NCI-H748 (cell line): ENCODE measurements at regions not wholly inside any gene's neighbourhood (a gene's known extent, or its start where the extent isn't known, plus 50 kb on each side); places are given as distances from the start of the nearest gene placed in this dataset.

Source experiments
- DNase-seq: peaks from one replicate; lab custom pipeline; 2025; ENCODE audit not compliant: unreplicated experiment; lab: John Stamatoyannopoulos, UW

DNA sequence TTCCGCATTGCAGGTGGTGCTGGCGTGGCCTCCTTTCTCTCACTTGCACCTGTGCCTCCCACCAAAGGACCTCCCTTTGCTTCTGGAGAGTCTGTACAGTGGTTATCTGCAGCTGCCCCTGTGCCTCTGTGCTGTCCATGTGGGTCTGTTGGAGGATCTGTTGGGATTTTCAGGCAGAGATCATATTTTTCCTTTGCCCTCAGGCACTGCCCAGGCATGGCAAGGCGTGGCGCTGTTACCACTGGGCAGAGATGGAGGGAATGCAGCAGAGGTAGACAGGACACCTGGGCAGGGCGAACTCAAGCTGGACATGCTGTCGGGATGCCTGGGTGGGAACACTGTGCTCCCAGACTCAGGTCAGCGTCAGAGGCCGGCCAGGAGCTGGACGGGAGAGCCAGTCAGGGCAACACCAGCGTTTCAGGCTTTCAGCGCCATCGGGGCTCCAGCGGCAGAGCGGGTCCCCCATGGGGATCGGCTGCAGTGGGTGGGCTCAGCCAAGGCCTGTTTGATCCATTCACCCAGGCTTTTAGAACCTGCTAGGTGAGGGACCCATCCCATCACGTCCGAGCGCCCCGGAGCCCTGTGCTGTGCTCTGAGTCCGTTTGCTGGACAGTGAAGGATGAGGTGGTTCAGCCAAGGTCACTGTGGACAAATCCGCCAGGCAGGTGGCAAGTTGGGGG is 718.9 kb downstream of the BRD1 start:
- no peak for DNase-seq

DNA sequence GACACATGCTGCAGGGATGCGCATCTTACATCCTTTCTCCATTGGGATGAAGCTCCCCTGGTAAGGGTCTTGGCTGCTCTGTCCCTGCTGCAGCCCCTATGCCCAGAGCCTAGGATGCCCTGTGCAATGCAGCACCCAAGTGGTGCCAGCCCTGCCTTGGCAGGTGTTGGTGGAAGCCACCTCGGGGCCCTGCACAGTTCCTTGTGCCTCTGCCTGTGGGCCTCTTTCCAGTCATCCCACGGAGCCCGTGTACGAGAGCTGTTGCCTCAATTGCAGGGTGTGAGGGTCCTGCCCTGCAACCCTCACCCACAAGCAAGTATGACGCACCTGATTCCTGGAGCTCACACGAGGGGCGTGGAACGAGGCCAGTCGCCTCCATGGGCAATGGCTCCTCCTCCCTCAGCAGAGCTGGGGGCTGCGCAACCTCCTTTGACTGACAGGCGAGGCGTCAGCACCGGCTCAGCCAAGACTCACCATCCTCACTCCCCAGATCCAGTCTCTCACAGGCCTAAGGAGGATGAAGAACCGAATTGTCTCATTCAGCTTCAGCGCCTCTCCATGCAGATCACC is 719.6 kb downstream of the BRD1 start:
- DNase-seq = no peak

DNA sequence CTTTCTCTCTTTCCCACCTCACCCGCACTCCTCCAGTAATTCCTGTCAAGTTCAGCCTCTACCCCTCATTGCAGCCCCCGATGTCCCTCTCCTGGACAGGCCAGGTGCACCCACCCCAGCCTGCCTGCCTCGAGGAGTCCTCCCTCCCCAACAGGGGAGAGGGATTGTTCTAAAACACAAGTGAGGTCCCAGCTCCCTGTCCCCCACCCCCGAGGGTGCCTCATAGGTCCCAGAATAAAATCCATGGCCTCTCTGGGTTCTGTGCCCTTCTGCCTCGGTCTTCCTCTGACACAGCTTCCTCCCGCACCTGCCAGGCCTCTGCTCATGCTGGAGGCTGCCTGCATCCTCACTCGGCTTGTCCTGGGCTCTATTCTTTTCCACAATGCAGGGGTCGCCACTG is 720.1 kb downstream of the BRD1 start:
- no peak for DNase-seq

DNA sequence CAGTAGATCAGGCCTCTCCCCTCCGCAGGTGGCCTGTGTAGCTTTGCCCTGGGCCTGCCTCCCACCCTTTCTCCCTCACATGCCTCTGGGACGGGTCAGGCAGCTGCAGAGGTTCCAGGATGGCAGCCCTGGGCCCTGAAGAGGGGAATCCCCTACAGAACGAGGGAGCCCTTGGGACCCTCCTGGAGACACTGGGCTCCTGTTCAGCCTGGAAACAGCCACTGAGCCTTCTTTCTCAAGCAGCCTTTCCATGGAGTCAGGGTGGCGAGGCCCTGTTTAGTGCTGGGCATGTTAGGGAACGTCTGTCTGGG is 720.9 kb downstream of the BRD1 start:
- DNase-seq = no peak

DNA sequence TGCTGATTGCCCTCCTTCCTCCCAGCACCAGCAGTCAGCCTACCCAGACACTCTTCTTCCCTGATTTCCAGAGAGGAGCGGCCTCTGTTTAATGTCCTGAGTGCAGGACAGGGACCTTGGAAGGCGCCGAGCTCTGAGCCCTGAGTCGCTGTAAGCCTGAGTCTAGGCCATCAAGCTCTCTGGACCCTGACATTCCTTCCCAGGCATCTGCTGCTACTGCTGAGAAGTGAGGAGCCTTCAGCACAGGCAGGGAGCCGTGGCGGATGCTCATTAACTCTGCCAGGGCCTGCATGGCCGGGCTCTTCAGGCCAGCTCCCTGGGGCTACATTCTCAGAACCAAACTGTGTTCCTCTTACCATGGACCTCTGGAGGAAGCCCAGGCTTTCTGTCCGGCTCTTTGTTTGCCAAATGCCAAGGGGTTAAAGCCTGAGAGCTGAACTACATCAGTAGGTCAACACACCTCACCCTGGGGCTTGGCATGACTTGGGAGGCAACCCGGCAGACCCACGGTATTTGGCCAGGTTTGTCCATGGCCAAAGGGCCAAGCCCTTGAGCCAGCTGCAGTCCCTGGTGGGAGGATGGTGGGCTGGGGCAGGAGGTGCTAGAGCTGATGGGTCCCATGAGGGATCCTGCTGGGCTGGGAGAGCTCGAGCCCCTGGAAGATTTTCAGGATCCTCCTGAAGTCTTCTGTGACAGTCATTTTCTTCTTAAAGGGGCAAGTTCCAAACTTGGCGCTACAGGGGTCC is 721.4 kb downstream of the BRD1 start:
- no peak for DNase-seq

DNA sequence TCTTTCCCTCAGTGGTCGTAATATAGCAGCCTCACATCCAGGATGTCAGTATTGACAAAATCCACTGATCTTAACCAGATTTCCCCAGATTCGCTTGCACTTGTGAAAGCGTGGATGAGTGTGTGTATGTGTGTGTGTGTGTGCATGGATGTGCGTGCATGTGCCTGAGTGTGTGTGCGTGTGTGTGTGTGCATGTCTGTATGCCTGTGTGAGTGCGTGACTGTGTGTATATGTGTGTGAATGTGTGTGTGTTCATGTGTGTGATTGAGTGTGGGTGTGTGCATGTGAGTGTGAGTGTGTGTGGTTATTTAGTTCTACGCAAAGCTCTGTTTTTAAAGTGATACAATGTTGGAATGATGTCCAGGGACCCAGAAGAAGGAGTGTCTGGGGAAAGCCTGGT is 723.2 kb downstream of the BRD1 start:
- peak; percentile 51 for DNase-seq

DNA sequence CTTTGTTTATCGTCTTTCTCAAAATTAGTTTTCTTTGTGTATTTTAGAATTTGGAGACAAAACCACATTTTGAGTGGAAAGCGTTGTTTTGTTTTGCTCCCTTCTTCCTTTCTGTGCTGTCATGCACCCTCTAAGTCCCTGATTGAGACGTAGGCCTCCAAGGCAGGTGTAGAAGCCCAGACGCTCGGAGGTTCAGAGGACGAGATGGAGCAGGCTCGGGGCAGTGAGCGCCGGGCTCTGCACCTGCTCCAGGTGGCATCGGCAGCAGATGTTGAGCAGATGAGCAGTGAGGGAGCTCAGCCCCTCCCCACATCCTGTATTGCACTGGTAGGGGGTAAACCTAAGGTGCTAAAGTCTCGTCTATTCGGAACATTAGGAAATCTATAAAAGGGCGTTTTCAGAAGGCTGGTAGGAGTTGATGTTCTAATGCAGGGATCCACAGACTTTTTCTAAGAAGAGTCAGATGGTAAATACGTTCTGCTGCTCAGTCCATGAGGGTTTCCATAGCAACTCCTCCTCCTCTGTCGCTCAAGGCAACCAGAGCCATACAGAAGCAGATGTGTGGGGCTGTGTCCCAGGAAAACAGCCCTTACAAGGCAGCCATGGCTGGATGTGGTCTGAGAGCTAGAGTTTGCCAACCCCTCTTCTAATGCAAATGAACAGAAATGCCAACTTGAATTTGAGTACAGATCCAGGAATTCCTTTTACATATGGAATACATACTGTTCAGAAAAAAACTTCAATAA is 724.2 kb downstream of the BRD1 start:
- peak; percentile 99 for DNase-seq

DNA sequence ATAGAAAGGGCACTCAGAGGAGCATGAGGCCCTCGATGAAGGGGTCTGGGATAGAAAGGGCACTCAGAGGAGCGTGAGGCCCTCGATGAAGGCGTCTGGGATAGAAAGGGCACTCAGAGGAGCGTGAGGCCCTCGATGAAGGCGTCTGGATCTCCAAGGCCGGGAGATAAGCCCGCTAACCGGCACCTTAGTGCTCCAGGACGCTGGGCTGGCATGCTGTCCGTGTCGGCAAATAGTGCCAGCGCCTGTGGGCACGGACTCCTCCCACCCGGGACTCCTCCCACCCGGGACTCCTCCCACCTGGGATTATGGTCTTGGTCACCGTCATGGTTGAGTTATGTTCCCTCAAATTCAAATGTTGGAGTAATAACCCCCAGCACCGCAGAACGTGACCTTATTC is 725.3 kb downstream of the BRD1 start:
- DNase-seq = no peak

DNA sequence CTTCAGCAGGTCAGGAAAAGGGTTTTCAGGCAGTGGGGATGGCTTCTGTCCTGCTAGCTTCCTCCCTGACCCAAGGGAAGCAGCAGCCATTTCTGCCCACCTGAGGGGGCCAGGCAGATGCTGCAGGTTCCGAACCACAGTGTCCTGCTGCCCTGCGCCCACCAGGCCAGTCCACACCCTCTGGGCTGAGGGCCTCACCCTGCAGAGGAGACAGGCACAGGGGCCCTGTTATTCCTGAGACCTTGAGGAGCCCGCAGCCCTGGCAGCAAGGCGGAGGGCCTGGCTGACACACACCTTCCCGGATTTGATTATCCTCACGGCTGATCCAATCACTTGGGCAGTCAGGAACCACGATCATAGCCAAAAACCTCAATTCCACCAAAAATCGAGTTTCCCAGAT is 725.8 kb downstream of the BRD1 start:
- no peak for DNase-seq

DNA sequence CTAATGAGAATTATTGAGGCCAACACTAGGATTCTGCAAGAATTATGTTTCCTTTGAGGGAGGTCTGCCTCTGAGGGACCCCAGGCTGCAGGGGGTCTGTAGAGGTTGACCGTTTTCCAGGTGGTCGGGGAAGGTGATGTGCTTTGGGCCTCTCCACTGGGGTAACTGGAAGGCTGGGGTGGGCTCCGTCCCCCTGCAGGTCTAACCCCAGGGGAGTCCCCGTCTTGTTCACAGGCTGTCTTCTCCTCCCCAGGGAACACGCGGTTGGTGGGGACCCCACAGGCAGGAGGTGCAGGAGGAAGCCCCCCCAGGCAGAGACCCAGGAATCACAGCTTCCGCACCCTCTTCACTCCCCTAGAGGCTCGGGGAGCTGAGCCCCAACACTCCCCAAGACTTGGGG is 726.4 kb downstream of the BRD1 start:
- no peak for DNase-seq

DNA sequence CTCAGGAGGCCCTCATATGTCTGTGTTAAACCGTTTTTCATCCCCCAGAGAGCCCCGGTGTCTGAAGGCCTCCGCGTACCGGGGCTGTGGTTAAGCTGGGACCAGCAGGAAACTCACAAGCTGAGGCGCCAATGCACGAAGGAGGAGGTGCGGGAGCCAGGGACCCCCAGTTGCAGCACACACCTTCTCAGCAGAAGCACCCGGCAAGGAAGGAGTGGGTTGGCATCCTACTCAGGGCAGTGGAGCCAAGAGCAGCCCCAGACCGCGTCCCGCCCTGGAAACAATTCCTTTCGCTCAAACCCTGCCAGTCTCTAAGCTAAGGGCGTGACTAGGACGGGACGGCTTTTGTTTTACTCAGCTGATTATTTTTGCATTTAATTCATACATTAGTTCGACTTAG is 726.9 kb downstream of the BRD1 start:
- no peak for DNase-seq

DNA sequence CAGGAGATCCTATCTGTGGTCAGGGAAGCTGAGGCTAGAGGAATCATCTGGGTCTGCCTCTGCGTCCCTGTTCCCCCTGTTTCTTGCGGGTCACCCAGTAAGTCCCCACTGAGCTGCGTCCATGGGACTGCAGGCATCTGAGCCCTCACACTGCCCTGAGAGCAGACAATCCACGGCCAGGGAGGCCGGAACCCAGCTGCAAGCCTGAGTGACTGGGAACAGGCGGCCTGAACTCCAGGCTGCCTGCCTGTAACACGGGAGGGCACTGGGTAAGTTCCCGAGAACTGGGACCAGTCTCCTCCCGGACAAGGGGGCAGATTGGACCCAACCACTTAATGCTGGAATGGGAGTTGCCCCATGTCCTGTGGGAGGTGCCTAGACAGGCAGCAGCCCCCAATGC is 727.4 kb downstream of the BRD1 start:
- no peak for DNase-seq

DNA sequence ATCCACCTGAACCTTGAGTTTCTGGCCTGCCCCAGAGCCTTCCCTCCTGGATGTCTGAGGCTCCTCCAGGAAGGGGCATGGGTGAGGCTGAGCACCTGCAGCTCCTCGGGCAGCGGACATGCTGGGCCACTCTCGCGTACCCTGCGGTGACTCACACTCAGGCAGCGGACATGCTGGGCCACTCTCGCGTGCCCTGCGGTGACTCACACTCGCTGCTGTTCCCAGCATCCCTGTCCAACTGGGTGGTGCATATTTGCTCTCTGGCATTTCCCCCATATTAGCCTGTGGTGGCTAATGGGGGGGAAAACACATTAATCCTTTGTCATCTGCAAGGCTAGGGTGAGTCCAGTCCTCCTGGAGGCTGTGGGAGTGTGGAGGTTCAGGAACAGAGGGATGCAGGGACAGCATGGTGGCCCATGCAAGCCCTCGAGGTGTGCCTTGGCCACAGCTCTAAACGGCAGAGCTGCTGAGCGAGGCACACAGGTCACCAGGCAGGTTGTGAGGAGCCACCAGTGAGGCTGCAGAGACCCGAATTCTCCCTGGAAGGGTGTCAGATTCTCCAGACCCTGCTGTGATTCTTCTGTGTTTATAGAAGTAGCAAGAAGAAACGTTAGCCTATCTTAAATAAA is 728.1 kb downstream of the BRD1 start:
- DNase-seq = no peak

DNA sequence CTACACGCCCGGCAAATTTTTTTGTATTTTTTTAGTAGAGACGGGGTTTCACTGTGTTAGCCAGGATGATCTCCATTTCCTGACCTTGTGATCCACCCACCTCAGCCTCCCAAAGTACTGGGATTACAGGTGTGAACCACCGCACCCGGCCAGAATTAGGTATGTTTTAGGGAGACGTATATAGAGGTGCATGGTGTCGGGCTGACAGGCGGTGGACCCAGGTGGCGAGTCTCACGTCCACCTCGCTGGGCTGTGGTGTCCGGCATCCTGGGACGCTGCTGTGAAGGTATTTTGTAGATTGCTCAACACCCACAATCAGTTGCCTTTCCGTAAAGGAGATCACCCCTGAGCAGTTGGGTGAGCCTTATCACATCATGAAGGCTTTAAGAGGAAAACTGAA is 728.6 kb downstream of the BRD1 start:
- no peak for DNase-seq

DNA sequence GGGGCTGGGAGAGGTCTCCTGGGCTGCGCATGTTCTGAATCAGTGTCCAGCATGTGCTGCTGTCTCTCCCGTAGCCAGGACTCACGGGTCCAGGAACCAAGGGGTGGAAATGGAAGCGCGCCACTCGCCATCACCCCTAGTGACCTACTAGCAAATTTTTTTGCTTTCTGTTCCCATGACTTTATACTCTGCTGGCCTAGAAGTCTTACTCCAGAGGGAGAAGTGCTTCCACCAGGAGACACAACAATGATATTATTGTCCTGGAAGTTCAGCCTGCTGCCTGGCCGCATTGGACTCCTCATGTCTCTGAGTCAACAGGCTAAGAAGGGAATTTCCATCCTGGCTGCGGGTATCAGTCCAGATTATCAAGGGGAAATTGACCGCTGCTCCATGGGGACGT is 729.7 kb downstream of the BRD1 start:
- no peak for DNase-seq

DNA sequence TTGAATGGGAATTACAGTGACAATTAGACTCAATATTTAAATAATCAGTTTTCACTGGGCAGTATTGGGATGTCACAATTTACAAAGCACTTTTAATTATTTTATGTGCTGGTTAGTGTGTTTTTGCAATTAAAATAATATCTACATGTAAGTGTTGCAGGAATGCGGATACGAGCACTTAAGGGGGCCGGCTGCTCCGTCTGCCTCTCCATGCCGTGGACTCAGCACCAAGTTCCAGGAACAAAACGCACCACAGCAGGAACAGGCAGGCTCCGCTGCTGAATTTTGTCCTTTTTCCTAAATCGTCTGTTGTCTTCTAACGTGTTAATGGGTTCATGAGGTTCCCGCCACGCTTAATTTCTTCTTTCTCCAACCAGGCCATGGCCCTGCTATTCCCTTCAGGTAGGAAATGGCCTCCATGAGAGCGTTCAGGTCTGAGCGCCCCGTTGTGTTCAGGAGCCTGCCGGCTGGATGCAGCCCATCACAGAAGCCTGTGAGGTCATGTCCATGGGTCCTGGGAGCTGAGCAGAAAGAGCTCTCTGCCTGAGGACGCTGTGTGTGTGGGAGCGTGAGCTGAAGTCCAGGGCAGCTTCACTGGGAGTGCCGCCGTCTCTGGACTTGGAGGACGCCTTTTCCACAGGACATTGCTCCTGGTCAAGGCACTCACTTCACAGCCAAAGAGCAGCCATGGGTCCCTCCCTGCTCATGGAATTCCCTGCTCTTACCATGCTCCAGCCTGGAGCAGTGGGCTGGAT is 730.3 kb downstream of the BRD1 start:
- DNase-seq = no peak

DNA sequence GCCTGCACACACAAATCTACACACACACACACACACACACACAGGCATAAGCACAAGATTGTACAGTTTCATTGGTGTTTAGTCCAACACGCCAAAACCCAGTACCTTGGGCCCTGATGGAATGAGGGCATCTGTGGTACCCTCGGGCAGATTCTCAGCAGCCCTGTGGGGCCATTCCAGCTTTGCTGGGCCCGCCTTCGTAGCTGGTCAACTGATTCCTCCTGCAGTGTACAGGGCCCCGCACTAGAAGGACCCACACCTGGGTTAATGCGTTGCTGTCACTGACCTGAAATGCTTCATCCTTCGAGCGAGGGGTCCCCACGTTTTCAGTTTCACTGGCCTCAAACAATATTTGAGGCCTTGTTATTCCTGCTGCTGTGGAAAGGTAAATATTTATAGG is 731.2 kb downstream of the BRD1 start:
- no peak for DNase-seq

DNA sequence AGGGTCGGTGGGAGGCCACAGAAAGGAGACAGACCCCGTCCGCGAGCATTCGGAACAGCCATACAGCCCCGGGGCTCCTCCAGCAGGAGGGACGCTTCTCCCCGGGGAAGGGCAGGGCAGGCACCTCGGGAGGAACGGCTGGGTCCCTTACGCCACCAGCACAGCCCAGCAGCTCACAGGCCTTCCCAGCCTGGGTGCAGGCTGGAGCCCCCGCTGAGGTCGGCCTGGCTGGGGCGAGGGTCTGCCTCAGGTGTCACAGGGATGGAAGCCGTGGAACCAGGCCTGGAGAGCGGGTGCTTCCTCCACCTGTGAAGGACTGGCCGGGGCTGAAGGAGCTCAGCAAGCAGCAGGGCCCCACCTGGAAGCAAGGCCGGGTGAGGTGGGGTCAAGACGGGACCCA is 732.3 kb downstream of the BRD1 start:
- DNase-seq = no peak

DNA sequence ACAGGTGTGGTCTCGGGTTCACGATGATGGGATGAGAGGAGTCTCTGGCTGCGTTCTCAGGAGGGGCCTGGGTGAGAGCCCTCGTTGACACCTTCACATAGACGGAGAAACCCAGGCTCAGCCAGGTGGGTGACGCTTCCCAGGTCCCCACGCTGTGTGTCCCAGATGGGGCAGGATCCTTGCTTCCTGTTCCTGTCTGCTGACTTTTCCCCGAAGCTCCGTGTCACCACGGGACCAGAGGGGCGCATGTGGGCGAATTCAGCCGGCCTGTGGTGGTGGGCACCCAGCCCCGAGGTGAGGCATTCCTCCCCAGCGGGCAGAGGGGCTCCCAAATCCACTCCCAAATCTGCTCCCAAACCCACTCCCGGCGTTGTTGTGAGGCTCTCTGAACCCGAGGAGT is 732.8 kb downstream of the BRD1 start:
- no peak for DNase-seq

DNA sequence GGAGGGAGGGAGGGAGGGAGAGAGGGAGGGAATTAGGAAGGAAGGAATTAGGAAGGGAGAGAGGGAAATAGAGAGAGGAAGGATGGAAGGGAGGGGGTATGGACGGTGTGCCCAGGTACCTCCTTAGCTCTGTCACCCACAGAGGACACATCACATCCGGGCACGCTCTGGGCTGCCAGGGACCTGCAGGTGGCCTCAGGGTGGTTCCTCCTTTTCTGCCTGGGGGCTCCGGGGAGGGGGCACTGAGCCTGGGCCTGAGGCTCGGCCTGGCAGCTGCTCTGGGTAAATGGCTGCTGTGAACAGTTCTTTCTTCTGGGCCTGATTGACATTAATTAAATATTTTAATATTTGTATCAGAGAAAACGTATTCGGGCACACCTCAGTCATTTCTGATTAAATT is 733.5 kb downstream of the BRD1 start:
- no peak for DNase-seq
